VCaP (cell line): ENCODE measurements at regions not wholly inside any gene's neighbourhood (a gene's known extent, or its start where the extent isn't known, plus 50 kb on each side); places are given as distances from the start of the nearest gene placed in this dataset.

Experiments
- H3K27ac ChIP-seq: fragments of 450-650 bp; 2 replicates; pipeline ENCODE4 v1.5.1; 2017
- CTCF ChIP-seq: fragments of 450-650 bp; conservative IDR thresholded peaks from 2 replicates; pipeline ENCODE4 v1.5.1; 2017; ENCODE audit warnings: mild to moderate bottlenecking, moderate library complexity

- H3K27ac ChIP-seq = no peak overlapping the region
- TF ChIP-seq CTCF = no peak
Observed at GRCh38 chr20:11379257-11380011, 538.3 kb upstream of the BTBD3 start.

- no peak overlapping the region for H3K27ac ChIP-seq
- TF ChIP-seq CTCF = no peak
Observed at GRCh38 chr20:11380283-11380682, 537.4 kb upstream of the BTBD3 start.

- H3K27ac ChIP-seq = no peak overlapping the region
- TF ChIP-seq CTCF = no peak
Observed at GRCh38 chr20:11387189-11387754, 530.4 kb upstream of the BTBD3 start.

GRCh38 chr20:11389186-11389585 lies 528.5 kb upstream of the BTBD3 start:
- H3K27ac ChIP-seq = no peak overlapping the region
- TF ChIP-seq CTCF = no peak

- H3K27ac ChIP-seq = no peak overlapping the region
- no peak for TF ChIP-seq CTCF
Observed at GRCh38 chr20:11391591-11391990, 526.1 kb upstream of the BTBD3 start.

GRCh38 chr20:11394145-11394833 lies 523.4 kb upstream of the BTBD3 start:
- H3K27ac ChIP-seq = no peak overlapping the region
- TF ChIP-seq CTCF = no peak

- TF ChIP-seq CTCF = no peak
- no peak overlapping the region for H3K27ac ChIP-seq
Observed at GRCh38 chr20:11395581-11395980, 522.1 kb upstream of the BTBD3 start.
